ENCODE measurements at regions not wholly inside any gene's neighbourhood (a gene's known extent, or its start where the extent isn't known, plus 50 kb on each side); places are given as distances from the start of the nearest gene placed in this dataset.
"Not testable (repeated sequence)": the region's sequence is repeated elsewhere in the genome, so short reads cannot be mapped to it uniquely, and the experiment has no call there.

DNA sequence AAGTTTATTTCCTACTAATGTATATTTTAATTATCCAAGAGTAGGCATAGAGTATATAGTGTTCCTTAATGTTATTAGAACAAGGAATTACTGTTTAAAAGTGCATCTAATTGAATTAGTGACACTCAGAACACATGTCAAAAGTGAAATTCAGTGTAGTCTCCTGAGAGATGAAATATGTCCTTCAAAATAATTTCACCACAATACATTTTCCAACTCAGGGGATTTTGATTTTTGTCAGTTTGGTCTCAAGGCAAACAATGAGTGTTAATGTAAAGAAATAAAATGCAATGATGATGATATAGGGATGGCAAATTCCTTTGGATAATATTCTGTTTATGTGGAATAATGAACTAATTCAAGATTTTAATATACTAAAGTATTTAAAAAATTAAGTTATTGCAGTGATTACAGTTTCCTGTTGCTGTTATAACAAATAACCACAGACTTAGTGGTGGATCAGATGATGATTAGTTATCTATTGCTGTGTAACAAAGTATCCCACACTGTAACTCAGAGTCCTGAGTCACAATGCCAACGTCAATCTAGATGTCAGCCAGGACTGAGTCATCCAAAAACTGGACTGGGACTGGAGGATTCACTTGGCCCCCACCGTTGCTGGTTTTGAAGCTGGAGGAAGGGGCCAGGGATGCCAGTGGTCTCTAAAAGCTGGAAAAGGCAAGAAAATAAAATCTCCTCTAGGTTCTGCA is 148.0 kb upstream of the SLC7A11 start:
- TF ChIP-seq, protein P1, sequence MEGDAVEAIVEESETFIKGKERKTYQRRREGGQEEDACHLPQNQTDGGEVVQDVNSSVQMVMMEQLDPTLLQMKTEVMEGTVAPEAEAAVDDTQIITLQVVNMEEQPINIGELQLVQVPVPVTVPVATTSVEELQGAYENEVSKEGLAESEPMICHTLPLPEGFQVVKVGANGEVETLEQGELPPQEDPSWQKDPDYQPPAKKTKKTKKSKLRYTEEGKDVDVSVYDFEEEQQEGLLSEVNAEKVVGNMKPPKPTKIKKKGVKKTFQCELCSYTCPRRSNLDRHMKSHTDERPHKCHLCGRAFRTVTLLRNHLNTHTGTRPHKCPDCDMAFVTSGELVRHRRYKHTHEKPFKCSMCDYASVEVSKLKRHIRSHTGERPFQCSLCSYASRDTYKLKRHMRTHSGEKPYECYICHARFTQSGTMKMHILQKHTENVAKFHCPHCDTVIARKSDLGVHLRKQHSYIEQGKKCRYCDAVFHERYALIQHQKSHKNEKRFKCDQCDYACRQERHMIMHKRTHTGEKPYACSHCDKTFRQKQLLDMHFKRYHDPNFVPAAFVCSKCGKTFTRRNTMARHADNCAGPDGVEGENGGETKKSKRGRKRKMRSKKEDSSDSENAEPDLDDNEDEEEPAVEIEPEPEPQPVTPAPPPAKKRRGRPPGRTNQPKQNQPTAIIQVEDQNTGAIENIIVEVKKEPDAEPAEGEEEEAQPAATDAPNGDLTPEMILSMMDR (conservative IDR thresholded peaks at IDR 0.05; ENCODE audit: low read depth, low read length), result no peak
- H3K4me3 ChIP-seq (ENCODE audit: low read depth, low read length), result no peak overlapping the region
- no peak for DNase-seq (ENCODE audit: low read depth)

DNA sequence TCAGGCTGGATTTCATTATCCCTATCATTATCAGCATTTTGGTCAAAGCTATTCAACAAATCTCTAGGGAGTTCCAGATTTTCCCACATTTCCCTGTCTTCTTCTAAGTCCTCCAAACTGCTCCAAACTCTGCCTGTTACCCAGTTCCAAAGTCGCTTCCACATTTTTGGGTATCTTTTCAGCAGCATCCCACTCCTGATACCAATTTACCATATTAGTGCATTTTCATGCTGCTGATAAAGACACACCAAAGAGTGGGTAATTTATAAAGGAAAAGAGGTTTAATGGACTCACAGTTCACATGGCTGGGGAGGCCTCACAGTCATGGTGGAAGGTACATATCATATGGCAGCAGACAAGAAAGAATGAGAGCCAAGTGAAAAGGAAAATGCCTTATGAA is 132.8 kb upstream of the SLC7A11 start:
- no peak for DNase-seq (ENCODE audit: low read depth)
- no peak overlapping the region for H3K4me3 ChIP-seq (ENCODE audit: low read depth, low read length)
- TF ChIP-seq, protein P1 (conservative IDR thresholded peaks at IDR 0.05; ENCODE audit: low read depth, low read length), result no peak

DNA sequence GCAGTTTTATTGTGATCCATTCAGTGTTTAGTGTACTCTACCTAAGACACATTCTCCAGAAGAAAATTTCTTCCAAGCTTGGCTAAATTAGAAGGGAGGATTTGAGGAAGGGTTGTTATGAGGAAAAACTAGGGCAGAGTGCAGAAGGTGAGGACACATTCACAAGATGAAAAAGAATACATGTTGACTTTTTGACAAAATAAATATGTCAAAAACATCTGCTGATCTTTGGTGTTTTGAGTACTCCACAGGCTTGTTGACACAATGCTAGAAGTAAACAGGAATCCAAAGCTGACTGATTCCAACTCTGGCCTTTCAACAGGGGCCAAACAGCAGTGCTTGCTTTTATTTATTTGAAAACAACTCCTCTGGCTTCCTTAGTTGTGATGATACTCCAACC is 125.8 kb upstream of the SLC7A11 start:
- DNase-seq (ENCODE audit: low read depth), result no peak
- no peak overlapping the region for H3K4me3 ChIP-seq (ENCODE audit: low read depth, low read length)
- TF ChIP-seq, protein P1 (conservative IDR thresholded peaks at IDR 0.05; ENCODE audit: low read depth, low read length), result no peak

DNA sequence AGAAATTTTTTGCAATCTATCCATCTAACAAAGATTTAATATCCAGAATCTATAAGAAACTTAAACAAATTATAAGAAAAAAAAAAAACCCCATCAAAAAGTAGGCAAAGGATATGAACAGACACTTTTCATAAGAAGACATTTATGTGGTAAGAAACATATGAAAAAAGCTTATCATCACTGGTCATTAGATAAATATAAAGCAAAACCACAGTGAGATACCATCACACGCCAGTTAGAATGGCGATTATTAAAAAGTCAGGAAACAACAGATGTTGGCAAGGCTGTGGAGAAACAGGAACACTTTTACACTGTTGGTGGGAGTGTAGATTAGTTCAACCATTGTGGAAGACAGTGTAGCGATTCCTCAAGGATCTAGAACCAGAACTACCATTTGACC is 110.3 kb upstream of the SLC7A11 start:
- not testable (repeated sequence) for H3K4me3 ChIP-seq (ENCODE audit: low read depth, low read length); DNase-seq (ENCODE audit: low read depth)

DNA sequence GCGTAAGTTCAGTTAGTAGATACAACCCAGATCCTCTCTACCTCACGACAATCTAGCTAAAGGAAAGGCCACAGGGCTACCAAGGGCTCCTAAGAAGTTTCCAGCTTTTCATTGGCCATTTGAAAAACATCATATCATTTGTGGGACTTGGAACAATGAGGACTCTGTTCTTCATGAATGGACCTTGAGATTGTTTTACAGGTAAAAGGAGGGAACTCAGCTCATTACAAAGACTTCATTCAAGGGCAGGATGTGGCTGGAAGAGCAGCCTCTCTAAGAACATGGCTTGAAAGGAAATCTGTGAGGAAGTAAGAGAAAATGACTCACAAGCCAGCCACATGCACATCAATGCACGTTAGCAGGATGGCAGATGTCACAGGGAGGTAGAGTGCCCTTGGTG is 105.9 kb upstream of the SLC7A11 start:
- no peak for DNase-seq (ENCODE audit: low read depth)
- H3K4me3 ChIP-seq (ENCODE audit: low read depth, low read length), result no peak overlapping the region
- TF ChIP-seq, protein P1 (conservative IDR thresholded peaks at IDR 0.05; ENCODE audit: low read depth, low read length), result no peak

DNA sequence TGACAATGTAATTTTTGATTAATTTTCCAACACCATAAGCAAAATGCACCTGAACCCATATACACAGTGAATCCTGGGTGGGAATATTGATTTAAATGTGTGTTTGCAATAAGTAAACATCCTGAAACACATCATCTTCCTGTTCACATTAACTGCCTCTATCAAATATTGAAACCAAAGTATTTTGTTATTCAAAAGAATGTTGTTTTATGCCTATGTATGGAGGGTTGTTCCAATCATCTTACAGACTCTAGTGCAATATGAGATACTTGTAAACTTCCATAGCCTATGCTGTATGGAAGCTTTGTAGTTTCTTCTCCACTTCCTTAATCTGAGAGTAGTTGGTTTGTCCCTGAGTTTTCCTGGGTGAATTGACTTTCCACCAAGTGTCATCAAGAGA is 105.4 kb upstream of the SLC7A11 start:
- no peak overlapping the region for H3K4me3 ChIP-seq (ENCODE audit: low read depth, low read length)
- TF ChIP-seq, protein P1 (conservative IDR thresholded peaks at IDR 0.05; ENCODE audit: low read depth, low read length), result no peak
- DNase-seq (ENCODE audit: low read depth), result no peak

DNA sequence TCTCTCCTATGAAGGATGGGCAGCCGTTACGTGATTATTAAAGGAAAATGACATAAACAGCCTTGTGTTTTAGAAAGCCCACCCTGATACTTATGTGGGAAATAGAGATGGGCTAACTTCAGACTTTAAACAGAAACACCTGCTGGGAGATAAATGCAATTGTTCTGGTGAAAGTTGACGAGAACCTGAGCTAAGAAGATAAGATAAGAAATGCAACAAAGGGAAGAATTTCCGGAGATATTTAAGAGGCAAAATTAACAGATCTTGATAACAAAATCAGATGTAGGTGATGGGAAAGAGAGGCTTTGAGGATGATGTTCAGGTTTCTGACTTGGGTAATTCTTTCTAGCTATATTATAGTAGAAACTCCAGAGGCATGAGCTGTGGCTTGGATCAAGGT is 102.7 kb upstream of the SLC7A11 start:
- no peak for DNase-seq (ENCODE audit: low read depth)
- no peak overlapping the region for H3K4me3 ChIP-seq (ENCODE audit: low read depth, low read length)
- TF ChIP-seq, protein P1 (conservative IDR thresholded peaks at IDR 0.05; ENCODE audit: low read depth, low read length), result no peak

Measured in epithelial cell of proximal tubule (primary cell).